GM21381 (cell line): ENCODE measurements at regions not wholly inside any gene's neighbourhood (a gene's known extent, or its start where the extent isn't known, plus 50 kb on each side); places are given as distances from the start of the nearest gene placed in this dataset.

Source experiments
- ATAC-seq: cut with Tn5 transposase; IDR thresholded peaks from one replicate; pipeline ENCODE4 v1.9.1; 2021; ENCODE audit warnings: mild to moderate bottlenecking, moderate library complexity; ENCODE audit not compliant: unreplicated experiment

DNA sequence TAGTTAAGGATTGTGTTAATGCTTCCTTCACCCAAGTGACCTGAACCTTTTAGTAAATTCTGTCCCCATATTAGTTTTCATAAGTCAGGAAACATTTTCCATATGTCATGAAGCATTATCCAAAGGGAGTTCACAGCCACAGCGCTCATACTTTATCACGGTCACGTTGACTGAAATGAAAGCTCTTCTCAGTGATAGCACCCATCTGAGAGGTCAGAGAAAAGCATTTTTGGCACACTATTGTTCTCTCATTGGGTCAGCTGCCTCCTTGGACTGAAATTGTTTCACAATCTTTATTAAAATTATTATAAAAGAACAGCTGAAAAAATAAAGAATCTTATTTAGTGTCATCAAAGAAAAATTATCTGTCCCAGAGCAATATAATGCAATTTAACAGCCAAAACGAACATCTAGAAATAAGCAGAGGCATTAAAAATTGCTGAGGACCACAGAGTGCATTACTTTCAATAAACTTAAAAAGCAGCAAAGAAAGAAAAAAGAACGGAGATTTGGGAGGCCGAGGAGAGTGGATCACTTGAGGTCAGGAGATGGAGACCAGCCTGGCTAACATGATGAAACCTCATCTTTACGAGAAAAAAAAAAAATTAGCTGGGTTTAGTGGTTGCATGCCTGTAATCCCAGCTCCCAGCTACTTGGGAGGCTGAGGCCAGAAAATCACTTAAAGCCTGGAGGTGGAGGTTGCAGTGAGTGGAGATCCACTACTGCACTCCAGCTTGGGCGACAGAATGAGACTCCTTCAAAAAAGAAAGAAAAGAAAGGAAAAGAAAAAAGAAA is 680.8 kb upstream of the FAM241A start:
- ATAC-seq, result no peak

DNA sequence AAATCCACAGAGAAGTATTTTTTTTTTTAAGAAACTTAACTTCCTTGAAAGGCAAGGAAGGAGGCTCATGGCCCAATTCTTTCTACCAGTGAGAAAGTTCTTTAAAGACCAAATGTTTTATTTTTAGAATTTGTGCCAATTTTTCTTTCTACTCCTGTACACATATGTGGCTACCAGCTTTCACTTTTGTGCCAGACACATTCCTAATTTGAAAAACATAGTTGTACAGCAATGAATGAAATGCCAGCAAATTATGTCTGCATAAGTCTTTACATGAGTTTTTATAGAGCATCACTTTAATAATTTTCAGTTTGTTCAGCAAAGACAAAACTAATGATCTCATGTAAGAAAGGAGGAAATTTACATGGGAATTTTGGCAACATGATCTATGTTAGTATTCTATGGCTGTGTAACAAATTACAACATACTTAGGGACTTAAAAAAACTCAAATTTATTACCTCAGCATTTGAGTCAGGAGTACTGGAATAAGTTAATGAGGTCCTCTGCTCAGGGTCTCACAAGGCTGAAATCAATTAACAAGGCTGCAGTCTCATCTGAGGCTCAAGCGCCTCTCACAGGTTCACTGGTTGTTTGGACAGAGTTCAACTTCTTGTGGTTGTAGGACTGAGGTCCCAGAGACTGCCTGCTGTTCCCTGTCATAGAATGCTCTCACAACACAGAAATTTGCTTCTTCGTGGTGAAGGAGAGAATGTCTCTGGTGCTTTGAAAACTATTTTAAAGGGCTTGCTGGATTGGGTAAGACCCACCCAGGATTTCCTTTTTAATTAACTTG is 678.2 kb upstream of the FAM241A start:
- ATAC-seq, result no peak

DNA sequence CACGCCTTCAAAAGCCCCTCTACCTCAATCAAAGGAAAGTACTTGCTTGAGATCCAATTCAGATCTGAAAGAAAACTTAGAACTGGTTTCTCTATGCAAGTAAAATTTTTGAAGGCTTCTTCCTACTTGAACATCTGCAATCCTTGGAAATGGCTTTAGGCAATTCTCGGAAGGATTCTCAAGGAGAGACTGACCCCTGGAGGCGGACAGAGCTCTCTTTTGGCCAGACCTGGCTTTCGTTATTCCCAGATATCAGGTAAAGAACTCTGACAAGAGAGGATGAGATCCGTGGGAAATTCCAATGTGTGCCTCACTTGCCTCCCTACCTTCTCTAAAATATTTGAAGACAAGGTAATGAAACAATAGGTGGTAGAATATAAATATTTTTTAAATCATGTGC is 670.3 kb upstream of the FAM241A start:
- ATAC-seq, result no peak

DNA sequence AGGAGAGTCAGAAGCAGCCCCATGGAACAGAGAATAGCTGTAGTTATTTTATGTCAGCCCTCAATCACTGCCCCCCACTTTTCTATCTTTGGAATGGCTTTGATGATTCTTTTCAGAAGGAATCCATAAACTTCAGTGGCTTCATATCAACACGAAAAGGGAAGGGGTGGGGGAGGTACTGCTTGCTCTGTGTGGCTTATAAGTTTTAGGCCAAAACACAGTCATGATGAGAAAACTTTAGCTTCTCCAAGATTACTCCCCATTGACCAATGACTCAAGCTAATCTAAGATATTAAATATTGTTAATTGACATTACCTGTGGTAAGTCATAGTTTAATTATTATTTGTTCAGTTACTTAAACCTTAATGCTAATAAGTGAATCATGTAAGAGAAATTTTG is 669.6 kb upstream of the FAM241A start:
- ATAC-seq, result no peak

GRCh38 chr4:111480510-111480909 is 664.7 kb upstream of the FAM241A start:
- no peak for ATAC-seq

DNA sequence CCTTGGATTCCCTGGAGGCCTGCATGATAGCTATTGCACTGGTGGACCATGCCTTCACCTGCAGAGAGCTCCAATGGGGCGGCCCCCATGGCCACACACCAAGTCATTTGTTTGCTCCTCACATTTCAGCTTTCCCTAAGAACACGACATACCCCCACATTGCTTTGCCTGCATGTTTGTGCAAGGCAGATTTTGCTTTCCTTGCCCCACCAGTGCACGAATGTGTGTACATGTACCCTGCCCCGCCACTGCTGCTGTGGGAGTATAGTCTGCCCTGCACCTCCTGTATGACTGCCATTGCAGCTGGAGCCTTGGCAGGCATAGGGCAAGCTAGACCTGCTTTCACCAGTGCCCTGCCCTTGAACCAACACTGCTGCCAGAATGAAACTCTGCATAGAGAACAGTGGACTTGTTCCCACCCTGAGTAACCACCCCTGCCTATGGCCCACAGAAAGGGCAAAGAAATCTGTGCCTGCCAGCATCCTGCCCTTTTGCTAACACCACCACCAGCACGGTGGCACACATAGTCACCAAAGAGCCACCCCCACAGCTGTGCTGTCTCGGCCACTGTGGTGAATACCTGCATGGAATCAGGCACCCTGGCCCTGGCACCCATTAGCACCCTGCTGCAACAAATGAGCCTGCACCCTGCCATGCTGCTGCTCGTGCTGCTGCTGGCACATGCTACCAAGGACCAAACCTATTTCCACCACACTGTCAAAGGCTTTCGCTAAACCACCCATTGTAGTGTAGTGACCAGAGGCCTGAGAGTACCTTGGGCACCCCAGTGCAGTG is 661.7 kb upstream of the FAM241A start:
- ATAC-seq, result no peak

GRCh38 chr4:111492496-111492895 is 652.8 kb upstream of the FAM241A start:
- ATAC-seq, result no peak

DNA sequence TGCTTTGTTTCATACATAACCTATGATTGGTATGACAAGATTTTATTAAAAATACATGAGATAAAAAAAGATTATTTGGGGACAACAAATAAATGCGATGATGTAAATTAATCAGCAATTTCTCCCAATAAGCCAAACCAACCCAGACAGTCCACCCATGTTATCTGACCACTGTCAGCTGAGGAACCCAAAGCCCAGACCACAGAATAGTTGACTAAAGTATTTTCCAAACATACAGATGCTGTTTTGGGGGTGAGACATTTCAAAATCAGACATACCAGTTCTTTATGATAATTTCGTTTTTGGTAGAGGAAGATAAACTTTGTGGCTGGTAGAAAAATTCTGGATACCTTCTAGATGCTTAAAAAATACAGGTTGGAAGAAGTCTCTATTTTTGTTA is 650.8 kb upstream of the FAM241A start:
- no peak for ATAC-seq

DNA sequence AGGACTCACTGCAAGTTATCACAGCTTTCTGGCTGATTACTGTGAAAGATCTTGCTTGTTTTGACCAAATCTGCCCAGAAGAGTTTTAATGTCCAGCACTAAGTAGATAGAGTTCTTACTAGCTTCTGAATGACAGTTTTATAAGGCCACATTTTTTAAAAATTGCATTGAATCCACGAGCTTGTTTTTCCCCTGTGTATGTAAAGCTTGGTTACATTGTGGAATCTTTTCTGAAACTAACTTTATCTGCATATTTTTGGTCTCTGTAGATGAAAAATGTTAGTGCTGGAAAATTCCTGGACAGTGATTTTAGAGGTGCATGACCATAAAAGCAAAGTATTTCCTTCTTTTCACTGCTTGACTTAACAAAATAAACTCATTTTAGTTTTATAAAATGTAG is 650.3 kb upstream of the FAM241A start:
- ATAC-seq, result no peak

DNA sequence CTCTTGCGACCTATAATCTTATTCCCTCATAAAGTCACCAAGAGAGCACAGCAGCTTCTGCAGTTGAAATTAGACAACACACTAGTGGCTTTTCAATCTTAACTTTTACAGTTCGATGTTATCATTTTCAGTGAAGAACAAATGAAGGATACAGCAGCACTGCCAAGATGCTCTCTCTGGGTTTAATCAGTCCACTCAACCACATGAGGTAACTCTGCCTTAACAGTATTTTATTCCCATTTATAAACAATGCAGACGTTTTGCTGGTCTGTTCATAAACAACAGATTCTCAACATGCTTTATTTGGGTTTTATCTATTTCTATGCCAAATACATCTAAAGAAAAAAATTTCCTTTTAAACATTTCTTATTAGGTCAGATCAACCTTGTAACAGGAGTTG is 646.0 kb upstream of the FAM241A start:
- no peak for ATAC-seq

- no peak for ATAC-seq
These were observed 645.5 kb upstream of the FAM241A start for GRCh38 chr4:111499706-111500105.

GRCh38 chr4:111500858-111501257 is 644.4 kb upstream of the FAM241A start:
- no peak for ATAC-seq

GRCh38 chr4:111501946-111502345 is 643.3 kb upstream of the FAM241A start:
- no peak for ATAC-seq

GRCh38 chr4:111502626-111503025 is 642.6 kb upstream of the FAM241A start:
- no peak for ATAC-seq

DNA sequence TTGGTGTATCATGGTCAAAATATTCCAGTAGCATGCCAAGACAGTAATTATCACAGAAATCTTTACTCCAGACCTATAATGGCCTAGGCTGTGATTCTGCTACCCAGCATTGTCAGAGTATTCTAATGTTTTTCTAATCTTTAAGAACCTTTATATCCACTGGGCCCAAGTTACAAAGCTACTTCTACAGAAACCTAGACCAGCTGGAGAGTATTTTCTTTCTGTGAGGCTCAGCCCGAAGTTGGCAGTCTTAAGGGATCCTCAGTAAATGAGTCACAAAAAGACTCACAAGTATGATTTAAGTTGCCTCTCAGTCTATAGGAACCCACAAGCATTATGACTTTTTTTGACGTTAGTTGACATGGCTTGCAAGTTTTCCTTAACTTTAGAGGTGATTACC is 638.5 kb upstream of the FAM241A start:
- ATAC-seq, result no peak

- ATAC-seq, result no peak
These were observed 634.7 kb upstream of the FAM241A start for GRCh38 chr4:111510535-111510934.

- no peak for ATAC-seq
These were observed 633.0 kb upstream of the FAM241A start for GRCh38 chr4:111512081-111512783.

DNA sequence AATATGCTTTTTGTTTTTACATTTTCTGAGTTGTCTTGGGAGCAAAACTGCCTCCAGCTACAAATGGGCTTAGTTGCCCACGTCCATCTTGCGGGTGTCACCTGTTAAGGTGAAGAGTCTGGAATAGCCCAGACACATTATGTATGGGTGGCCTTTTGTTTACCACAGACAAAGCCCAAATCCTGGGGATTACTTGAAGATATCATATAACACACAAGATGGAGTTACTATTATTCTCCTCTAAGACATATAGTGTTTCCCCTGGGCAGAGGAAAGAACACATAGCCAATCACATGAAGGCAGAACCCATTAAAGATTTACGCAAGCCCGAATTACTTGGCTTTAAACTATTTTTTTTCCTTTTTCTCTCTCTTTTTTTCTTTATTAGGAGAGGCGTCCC is 625.6 kb upstream of the FAM241A start:
- ATAC-seq, result no peak

- ATAC-seq, result no peak
These were observed 614.8 kb upstream of the FAM241A start for GRCh38 chr4:111530446-111530845.

DNA sequence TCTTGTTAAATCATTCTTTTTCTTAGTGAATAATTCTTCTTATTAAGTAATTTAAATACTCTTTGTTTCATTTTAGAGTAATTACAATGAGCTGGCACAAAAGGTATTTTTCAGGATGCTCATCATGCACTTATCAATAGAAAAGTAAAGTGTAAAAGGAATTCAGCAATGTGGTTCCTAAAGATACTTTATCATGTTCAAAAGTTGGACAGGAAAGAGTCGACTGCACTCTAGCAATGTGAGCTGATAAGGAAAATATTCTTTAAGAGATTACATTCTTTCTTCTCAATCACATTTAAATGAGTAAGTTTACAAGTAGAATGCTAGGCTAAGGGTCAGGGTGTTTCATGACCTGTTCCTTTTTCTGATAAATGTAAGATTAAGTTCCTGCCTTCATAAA is 609.5 kb upstream of the FAM241A start:
- no peak for ATAC-seq

GRCh38 chr4:111537165-111537564 is 608.1 kb upstream of the FAM241A start:
- ATAC-seq, result no peak
